CD4-positive, alpha-beta T cell treated with Interleukin-4 for 1 hour (primary cell): ENCODE measurements at regions not wholly inside any gene's neighbourhood (a gene's known extent, or its start where the extent isn't known, plus 50 kb on each side); places are given as distances from the start of the nearest gene placed in this dataset.

Experiments used
- DNase-seq, 2 donors: peaks; one replicate each; pipeline ENCODE4 v3.0.0-alpha.2; 2020 to 2022

DNA sequence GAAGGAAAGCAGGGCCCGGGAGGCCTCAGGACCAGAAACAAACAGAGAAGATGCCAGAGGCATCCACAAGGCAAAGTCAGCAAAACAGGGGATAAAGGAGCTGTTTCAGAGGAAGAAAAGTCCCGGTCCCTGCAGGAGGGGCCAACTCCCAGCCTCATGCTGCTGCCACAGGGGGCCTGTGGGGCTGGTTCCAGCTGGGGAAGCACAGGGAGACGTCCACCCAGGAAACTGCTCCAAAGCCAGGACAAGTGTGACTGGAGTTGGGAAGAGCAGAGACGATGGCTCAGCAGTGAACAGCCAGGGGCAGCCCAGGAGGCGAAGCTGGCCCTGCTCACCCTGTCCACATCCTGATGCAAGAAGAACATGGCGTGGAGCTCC, 454.4 kb downstream of the BRD1 start:
- DNase-seq, result no peak

- DNase-seq, result no peak
These were observed 455.0 kb downstream of the BRD1 start for GRCh38 chr22:49372530-49373288.

- DNase-seq, result no peak
These were observed 455.6 kb downstream of the BRD1 start for GRCh38 chr22:49372111-49372529.

DNA sequence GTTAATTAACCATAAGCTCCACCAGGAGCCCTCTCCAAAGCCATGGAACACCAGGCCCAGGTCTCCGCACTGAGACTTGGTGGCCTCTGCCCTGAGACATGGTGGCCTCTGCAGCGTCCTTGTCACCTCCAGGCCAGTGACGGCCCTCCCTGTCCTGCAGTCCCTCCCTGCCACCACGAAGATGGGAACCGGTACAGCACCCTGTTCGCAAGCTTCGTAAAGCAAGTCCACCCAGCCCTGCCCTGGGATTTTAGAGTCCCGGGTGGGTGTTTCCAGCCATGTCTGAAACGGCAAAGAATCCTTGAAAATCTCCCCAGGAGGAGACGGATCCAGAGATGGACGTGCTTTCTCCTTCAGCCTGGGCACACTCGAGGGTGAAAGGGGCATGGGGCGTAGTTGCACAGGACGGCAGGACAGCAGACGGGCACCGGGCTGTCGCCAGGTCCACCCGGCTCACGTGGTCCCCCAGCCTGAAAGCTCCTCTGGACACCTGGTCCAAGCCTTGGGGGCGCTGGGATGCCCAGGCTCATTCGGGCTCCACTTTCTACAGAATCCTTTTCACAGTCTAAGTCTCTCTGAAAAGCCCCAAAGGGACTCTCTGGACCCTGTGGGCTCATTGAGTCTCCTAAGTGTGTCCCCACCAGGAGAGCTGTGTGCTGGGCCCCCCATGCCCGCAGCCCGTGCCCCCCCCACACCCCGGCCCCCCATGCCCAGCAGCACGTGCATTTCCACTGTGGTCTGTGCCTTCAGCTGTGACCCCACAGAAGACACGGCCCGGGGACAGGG, 456.2 kb downstream of the BRD1 start:
- no peak for DNase-seq

- no peak for DNase-seq
These were observed 456.9 kb downstream of the BRD1 start for GRCh38 chr22:49370627-49371301.

DNA sequence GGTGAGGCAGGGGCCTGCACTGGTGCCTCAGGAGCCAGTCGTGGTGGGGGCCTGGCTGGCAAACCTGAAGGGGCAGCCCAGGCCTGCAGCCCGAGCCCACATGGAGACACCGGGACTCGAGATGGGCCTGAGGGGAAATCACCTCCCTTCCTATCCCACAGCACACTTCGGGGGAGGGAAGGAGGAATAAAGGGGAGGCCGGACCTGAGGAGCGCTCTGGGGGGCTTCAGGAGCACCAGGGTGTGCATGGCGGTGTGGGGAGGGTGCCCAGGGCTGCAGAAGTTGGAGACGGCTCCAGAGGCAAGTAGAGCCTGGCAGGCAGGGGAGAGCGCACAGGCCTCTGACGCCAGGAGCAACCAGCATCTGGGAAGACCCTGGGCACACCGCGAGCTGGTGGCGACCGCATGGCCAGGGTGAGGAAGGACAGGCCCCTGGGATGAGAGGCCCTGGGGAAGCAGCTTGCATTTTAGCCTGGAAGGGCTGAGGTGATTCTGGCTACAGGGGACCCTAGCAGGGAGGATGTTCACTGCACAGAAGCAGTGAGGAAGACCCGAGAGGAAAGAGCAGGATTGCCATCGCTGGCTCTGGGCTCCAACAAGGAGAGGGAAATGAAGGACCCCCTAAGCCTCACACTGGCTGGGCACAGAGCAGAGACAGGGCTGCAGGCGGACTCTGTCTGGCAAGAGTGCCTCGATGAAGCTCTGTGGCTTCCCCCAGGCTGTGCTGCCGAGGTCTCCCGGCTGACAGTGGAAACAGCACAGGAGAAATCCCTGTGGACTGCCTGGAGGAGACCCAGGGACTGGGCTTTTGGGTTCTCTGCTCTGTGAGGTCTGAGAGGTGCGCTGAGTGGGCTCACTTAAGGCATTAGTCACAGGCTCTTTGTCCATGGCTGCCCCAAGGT, 457.7 kb downstream of the BRD1 start:
- DNase-seq, result no peak

DNA sequence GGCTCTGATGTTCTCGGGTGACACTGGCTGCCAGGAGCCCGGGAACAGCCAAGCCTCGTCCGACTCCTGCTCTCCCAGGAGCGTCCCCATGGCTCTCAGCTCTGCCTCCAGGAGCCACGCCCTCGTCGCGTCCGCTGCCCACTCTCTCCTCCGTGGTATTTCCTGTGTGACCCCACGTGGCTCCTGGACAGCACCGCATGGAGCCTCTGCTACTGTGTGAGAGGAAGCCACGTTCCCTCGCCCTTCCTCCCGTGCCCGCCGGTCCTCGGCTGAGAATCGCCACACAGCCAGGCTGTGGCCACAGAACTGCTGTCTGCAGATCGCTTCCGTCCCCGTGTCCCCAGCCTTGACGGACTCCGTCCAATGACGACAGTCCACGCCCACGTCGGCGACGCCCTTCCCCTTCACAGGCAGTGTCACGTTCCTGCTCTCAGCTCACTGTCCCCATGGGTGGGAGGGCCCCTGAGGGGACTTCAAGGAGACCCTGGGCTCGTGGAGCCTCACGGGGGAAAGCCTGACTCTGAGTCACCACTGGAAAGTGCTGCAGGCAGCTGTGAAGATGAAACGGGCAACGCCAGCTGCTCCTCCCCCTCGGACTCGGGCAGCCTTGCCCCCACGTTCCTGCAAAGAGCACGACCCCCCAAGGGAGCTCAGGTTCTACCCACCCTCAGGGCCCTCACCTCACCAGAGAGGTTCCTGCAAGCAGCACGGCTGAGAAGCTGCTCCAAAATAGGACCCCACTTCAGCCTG, 458.5 kb downstream of the BRD1 start:
- no peak for DNase-seq

GRCh38 chr22:49368221-49368975, 459.3 kb downstream of the BRD1 start:
- no peak for DNase-seq

DNA sequence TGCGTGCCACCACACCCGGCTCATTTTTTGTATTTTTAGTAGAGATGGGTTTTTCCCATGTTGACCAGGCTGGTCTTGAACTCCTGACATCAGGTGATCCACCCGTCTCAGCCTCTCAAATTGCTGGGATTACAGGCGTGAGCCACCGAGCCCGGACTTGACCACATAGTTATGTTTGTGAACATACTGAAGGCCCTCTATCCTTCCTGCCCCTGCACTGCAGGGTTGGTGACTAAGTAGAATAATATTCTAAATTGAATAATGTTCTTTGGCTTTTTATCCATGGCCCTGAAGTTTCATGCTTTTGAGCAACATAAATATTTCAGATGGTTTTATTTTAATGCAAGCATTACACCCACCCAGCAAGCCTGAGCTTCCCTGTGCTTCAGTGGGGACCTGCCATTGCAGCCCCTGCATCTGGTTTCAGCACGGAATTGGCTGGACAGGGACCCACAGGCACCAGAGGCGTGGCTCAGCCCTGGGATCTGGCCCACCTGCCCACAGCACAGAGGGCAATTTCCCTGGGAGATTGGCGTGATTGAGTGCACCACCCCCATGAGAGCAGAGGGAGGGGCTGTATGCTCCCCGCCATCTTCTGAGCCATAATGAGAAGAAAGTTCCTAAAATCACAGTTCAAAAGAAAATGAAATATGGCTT, 460.5 kb downstream of the BRD1 start:
- DNase-seq, result no peak

- no peak for DNase-seq
These were observed 461.2 kb downstream of the BRD1 start for GRCh38 chr22:49366437-49366836.

DNA sequence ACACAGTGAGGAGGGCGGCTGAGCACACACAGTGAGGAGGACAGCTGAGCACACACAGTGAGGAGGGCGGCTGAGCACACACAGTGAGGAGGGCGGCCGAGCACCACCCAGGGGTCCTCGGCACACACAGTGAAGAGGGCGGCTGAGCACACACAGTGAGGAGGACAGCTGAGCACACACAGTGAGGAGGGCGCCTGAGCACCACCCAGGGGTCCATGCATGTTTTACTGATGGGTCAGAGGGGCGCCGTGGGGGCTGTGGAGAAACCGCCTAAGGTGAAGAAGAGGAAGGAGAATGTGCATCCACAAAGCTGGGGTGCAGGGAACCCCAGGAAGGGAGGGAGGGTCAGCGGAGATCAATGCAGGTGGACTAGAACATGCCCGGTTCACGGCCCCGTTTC, 461.8 kb downstream of the BRD1 start:
- DNase-seq, result no peak

GRCh38 chr22:49365191-49365837, 462.4 kb downstream of the BRD1 start:
- DNase-seq, result no peak

GRCh38 chr22:49364398-49364797, 463.3 kb downstream of the BRD1 start:
- no peak for DNase-seq

- DNase-seq, result no peak
These were observed 464.0 kb downstream of the BRD1 start for GRCh38 chr22:49363526-49364230.

DNA sequence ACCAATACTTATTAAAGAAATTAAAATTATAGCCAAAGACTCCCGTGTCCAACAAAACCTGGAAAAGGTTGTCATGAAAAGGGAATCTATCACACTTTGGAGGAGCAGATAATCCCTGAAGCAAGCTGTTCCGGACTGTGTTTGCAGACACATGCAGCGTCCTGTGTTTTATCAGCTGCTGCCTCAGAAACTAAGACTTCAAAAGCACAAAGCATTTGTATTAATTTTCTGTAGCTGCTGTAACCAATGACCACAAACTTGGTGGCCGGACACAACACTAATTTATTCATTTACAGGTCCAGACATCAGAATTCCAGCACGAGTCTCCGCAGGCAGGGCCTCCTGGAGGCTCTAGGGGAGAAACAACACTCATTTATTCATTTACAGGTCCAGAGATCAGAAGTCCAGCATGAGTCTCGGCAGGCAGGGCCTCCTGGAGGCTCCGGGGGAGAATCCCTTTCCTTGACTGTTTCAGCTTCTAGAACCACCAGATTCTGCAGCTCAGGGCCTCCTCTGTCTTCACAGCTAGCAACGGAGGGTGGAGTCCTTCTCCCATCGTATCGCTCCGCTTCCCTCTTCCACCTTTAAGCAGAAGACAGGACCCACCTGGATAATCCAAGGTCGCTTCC, 465.3 kb downstream of the BRD1 start:
- DNase-seq, result no peak

- DNase-seq, result no peak
These were observed 466.5 kb downstream of the BRD1 start for GRCh38 chr22:49361164-49361563.

DNA sequence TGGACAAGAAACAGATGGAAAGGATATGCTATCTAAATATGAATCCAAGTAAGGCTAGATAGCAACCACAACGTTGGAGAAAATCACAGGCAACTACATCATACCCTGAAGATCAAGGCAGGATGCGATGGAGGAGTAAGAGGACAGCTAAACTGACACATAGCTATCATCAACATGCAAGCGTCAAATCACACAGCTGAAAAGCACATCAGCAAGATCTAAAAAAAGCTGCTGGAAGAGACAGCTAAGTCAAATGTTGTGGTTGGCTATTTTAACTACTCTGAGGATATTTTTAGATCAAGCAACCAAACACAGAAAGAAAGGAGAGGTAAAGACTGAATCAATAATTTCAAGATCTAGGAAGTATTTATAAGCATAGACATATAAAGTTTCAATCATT, 466.9 kb downstream of the BRD1 start:
- DNase-seq, result no peak

DNA sequence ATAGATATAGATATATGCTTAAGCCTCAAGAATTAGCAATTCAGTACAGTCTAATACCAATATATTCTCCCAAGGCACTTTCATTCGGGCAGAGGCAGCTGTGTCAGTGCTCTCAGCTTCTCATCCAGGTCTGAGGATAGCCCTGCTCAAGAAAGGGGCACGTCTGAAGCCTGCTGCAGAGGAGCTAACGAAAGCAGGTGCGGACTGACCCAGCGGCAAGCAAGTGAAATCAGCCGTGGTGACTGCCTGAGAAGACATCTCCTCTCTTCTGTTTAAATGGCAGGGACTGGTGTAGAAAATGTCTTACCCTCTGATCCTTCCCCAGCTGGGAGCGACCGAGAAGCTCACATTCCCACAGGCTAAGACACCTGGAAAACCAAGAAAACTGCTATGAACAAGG, 468.6 kb downstream of the BRD1 start:
- no peak for DNase-seq
